Pancreas (tissue), 10 donors: ENCODE measurements at regions not wholly inside any gene's neighbourhood (a gene's known extent, or its start where the extent isn't known, plus 50 kb on each side); places are given as distances from the start of the nearest gene placed in this dataset.

ENCODE experiments used
- ATAC-seq, 4 donors: fragments of 200-7000 bp; cut with Tn5 transposase; one replicate each; pipeline versions ENCODE4 v1.8.0 to v1.9.1; 2020; ENCODE audit warnings: mild to moderate bottlenecking in 4 of 4, moderate library complexity in 4 of 4
- DNase-seq, 6 donors: peaks; one replicate each; pipeline ENCODE4 v3.0.0-alpha.2; 2020
- FAIRE-seq: peaks from 2 replicates; lab custom pipeline; 2012; peaks lifted over from hg19 to GRCh38; lab: Jason Lieb, UNC
- H3K27ac ChIP-seq, 4 donors: fragments of 200-600 bp; sonication (generic); 1 replicate in 3 of 4; 2 replicates in 1 of 4; pipeline versions ENCODE4 v1.5.0 to v1.8.0; 2020
- H3K27me3 ChIP-seq, 4 donors: fragments of 200-600 bp; one replicate each; pipeline ENCODE4 v1.8.0; 2021
- H3K36me3 ChIP-seq, 3 donors: fragments of 200-600 bp; sonication (generic) in 1 of 3; one replicate each; pipeline versions ENCODE4 v1.5.0 to v1.8.0; 2020 to 2021
- H3K4me1 ChIP-seq, 3 donors: fragments of 200-600 bp; one replicate each; pipeline ENCODE4 v1.8.0; 2021
- H3K4me3 ChIP-seq, 4 donors: fragments of 200-600 bp; sonication (generic) in 2 of 4; one replicate each; pipeline versions ENCODE4 v1.5.0 to v1.8.0; 2020 to 2021
- H3K9me3 ChIP-seq, 4 donors: fragments of 200-600 bp; one replicate each; pipeline ENCODE4 v1.8.0; 2021
- CTCF ChIP-seq, 4 donors: fragments of 200-600 bp; sonication (generic) in 3 of 4; IDR thresholded peaks; one replicate each; pipeline versions ENCODE4 v1.5.0 to v1.8.0; 2021; ENCODE audit warnings: antibody characterized with exemption in 4 of 4
- WGBS, 2 donors: extraction: QIAGEN DNeasy Blood & Tissue Kit; methylation state at CpG; one replicate each; pipeline ENCODE4 v1.1.7; 2013; 5-methylcytosine and 5-hydroxymethylcytosine counted together
- intact Hi-C, 3 donors: fragments of 100-400 bp; cut with DNase I; formaldehyde crosslinking; loops; one replicate each; pipeline versions ENCODE4 v1.11.1 to v1.14.2; 2022
- donor health status: healthy with polysubstance abuse.
- donor health status: DM: no; HTN: no; CAD: no; lungs with moderate emphysema.
- donor health status: DM: no; HTN: no; CAD: no.
- donor health status: control.
- donor health status: control.
- donor health status: Bipolar disorder and iron deficiency.
- donor health status: DM: yes; HTN: yes; CAD: no.
- donor health status: DM: no; HTN: no; CAD: no.
- donor health status: DM: no; HTN: no; CAD: no.
- donor health status: DM: yes; HTN: yes; CAD: no.

- no peaks in the 10 kb centered on the region for H3K36me3 ChIP-seq
- TF ChIP-seq CTCF (IDR thresholded peaks at IDR 0.05), result no peak
- FAIRE-seq (no peak), DNase-seq (no peak), ATAC-seq (no peak)
- no peaks in the 10 kb centered on the region for H3K27me3 ChIP-seq
- no peaks in the 10 kb centered on the region for H3K9me3 ChIP-seq
- H3K4me3 ChIP-seq, result no peak overlapping the region
- 61 to 67% methylated on average over 1 of the region's 1 CpG for WGBS, 2 donors
- no peaks in the 10 kb centered on the region for H3K4me1 ChIP-seq
- no peak overlapping the region for H3K27ac ChIP-seq
- intact Hi-C loops, result no loop called here
These were observed 255.4 kb upstream of the DAB2 start for GRCh38 chr5:39680213-39680612.

- H3K36me3 ChIP-seq, result no peaks in the 10 kb centered on the region
- H3K9me3 ChIP-seq, result no peaks in the 10 kb centered on the region
- no peaks in the 10 kb centered on the region for H3K27me3 ChIP-seq
- ATAC-seq (no peak), FAIRE-seq (no peak), DNase-seq (no peak)
- no peak for TF ChIP-seq CTCF (IDR thresholded peaks at IDR 0.05)
- H3K4me1 ChIP-seq, result no peaks in the 10 kb centered on the region
- intact Hi-C loops, result no loop called here
- no peak overlapping the region for H3K27ac ChIP-seq
- WGBS, 2 donors, result 91 to 100% methylated on average over 1 of the region's 1 CpG
- H3K4me3 ChIP-seq, result no peak overlapping the region
These were observed 253.8 kb upstream of the DAB2 start for GRCh38 chr5:39678534-39678933.

- ATAC-seq (no peak), FAIRE-seq (no peak), DNase-seq (no peak)
- H3K9me3 ChIP-seq, result no peaks in the 10 kb centered on the region
- no peak overlapping the region for H3K27ac ChIP-seq
- no peaks in the 10 kb centered on the region for H3K36me3 ChIP-seq
- H3K27me3 ChIP-seq, result no peaks in the 10 kb centered on the region
- H3K4me3 ChIP-seq, result no peak overlapping the region
- no peak for TF ChIP-seq CTCF (IDR thresholded peaks at IDR 0.05)
- intact Hi-C loops, result no loop called here
- 91 to 93% methylated on average over 2 of the region's 2 CpGs for WGBS, 2 donors
- H3K4me1 ChIP-seq, result peaks cover 0 to 8% (median 4%) of the 10 kb centered on the region in 3 donors
These were observed 250.9 kb upstream of the DAB2 start for GRCh38 chr5:39675676-39676075.

- TF ChIP-seq CTCF (IDR thresholded peaks at IDR 0.05), result no peak
- H3K4me1 ChIP-seq, result peaks cover 0 to 8% (median 5%) of the 10 kb centered on the region in 3 donors
- FAIRE-seq, result peak; percentile 81
- ATAC-seq, result no peak
- WGBS, 2 donors, result 68 to 72% methylated on average over 2 of the region's 2 CpGs
- no peak overlapping the region for H3K4me3 ChIP-seq
- H3K36me3 ChIP-seq, result no peaks in the 10 kb centered on the region
- DNase-seq, result no peak
- intact Hi-C loops, result no loop called here
- H3K9me3 ChIP-seq, result no peaks in the 10 kb centered on the region
- no peak overlapping the region for H3K27ac ChIP-seq
- no peaks in the 10 kb centered on the region for H3K27me3 ChIP-seq
These were observed 249.7 kb upstream of the DAB2 start for GRCh38 chr5:39674209-39675082.

GRCh38 chr5:39671561-39671961 is 246.8 kb upstream of the DAB2 start:
- no peak for DNase-seq
- intact Hi-C loops, result no loop called here
- FAIRE-seq, result no peak
- Histone ChIP-seq H3K36me3 (no peaks in the 10 kb centered on the region), H3K4me1 (peaks cover 0 to 8% (median 5%) of the 10 kb centered on the region in 3 donors), H3K9me3 (no peaks in the 10 kb centered on the region), H3K4me3 (no peak overlapping the region), H3K27me3 (no peaks in the 10 kb centered on the region), H3K27ac (no peak overlapping the region)
- no peak for TF ChIP-seq CTCF (IDR thresholded peaks at IDR 0.05)
- ATAC-seq, result peak; percentile 45 to 49 (median 48)
- WGBS, 2 donors, result 23% methylated on average over 1 of the region's 1 CpG
